Activated B cell treated with CpG ODN at 0.5 μM for 24 hours (primary cell): ENCODE measurements at regions not wholly inside any gene's neighbourhood (a gene's known extent, or its start where the extent isn't known, plus 50 kb on each side); places are given as distances from the start of the nearest gene placed in this dataset.

Source experiments
- ATAC-seq: fragments of 200-7000 bp; cut with Tn5 transposase; one replicate; pipeline ENCODE4 v1.10.0; 2021; ENCODE audit warnings: low read depth, mild to moderate bottlenecking, moderate library complexity
- CTCF ChIA-PET: fragments of 350-600 bp; sonication (Branson Sonifier 250); formaldehyde crosslinking; loops from one replicate; lab custom pipeline; 2021; ENCODE audit warnings: antibody characterized with exemption; lab: Charles Lee
- POLR2A ChIA-PET: fragments of 350-600 bp; sonication (Branson Sonifier 250); formaldehyde crosslinking; loops from one replicate; lab custom pipeline; 2021; ENCODE audit warnings: antibody characterized with exemption; lab: Charles Lee
- DNase-seq: peaks from one replicate; pipeline ENCODE4 v3.0.0; 2022
- H3K27ac Mint-ChIP-seq: one replicate; pipeline ENCODE4 v1.8.0; 2020; ENCODE audit warnings: mixed read lengths
- H3K27me3 Mint-ChIP-seq: one replicate; pipeline ENCODE4 v1.8.0; 2021; ENCODE audit warnings: mixed read lengths
- H3K36me3 Mint-ChIP-seq: one replicate; pipeline ENCODE4 v1.8.0; 2021; ENCODE audit warnings: low read depth, mixed read lengths
- H3K4me1 Mint-ChIP-seq: one replicate; pipeline ENCODE4 v1.8.0; 2021; ENCODE audit warnings: mixed read lengths
- H3K4me3 Mint-ChIP-seq: one replicate; pipeline ENCODE4 v1.8.0; 2020; ENCODE audit warnings: mild to moderate bottlenecking, mixed read lengths
- H3K9me3 Mint-ChIP-seq: one replicate; pipeline ENCODE4 v1.8.0; 2020; ENCODE audit warnings: mixed read lengths
- CTCF ChIP-seq: fragments of 200-600 bp; IDR thresholded peaks from one replicate; pipeline ENCODE4 v1.8.0; 2022; ENCODE audit warnings: antibody characterized with exemption, mild to moderate bottlenecking
- intact Hi-C: fragments of 100-400 bp; cut with micrococcal nuclease; formaldehyde crosslinking; loops from one replicate; pipeline ENCODE4 v1.15.1; 2024

- Mint-ChIP-seq H3K9me3 (no peaks in the 10 kb centered on the region), H3K27me3 (no peaks in the 10 kb centered on the region)
Observed at GRCh38 chr6:78500299-78501089, 366.9 kb upstream of the IRAK1BP1 start.

GRCh38 chr6:78502386-78502887 is 364.9 kb upstream of the IRAK1BP1 start:
- H3K27ac Mint-ChIP-seq, result no peak overlapping the region
- ChIA-PET CTCF (no interaction called here), POLR2A (no interaction called here)
- intact Hi-C loops, result no loop called here
- ATAC-seq, result no peak
- DNase-seq, result no peak
- no peaks in the 10 kb centered on the region for H3K36me3 Mint-ChIP-seq
- H3K9me3 Mint-ChIP-seq, result peaks cover 10% of the 10 kb centered on the region
- H3K4me3 Mint-ChIP-seq, result no peak overlapping the region
- no peaks in the 10 kb centered on the region for H3K27me3 Mint-ChIP-seq
- no peak for TF ChIP-seq CTCF
- H3K4me1 Mint-ChIP-seq, result no peaks in the 10 kb centered on the region

More at GRCh38 chr6:78500299-78501089, 366.9 kb upstream of the IRAK1BP1 start:
- no peak for TF ChIP-seq CTCF
- Mint-ChIP-seq H3K27ac (no peak overlapping the region), H3K4me3 (no peak overlapping the region), H3K4me1 (no peaks in the 10 kb centered on the region), H3K36me3 (no peaks in the 10 kb centered on the region)
- no peak for DNase-seq
- intact Hi-C loops, result no loop called here
- ChIA-PET CTCF (no interaction called here), POLR2A (no interaction called here)
- ATAC-seq, result no peak

- intact Hi-C loops, result no loop called here
- Mint-ChIP-seq H3K27me3 (no peaks in the 10 kb centered on the region), H3K4me1 (no peaks in the 10 kb centered on the region), H3K27ac (no peak overlapping the region), H3K9me3 (peaks cover 14% of the 10 kb centered on the region), H3K4me3 (no peak overlapping the region), H3K36me3 (no peaks in the 10 kb centered on the region)
- ChIA-PET CTCF (no interaction called here), POLR2A (no interaction called here)
- no peak for ATAC-seq
- no peak for DNase-seq
- TF ChIP-seq CTCF, result no peak
Observed at GRCh38 chr6:78505178-78505577, 362.2 kb upstream of the IRAK1BP1 start.

DNA sequence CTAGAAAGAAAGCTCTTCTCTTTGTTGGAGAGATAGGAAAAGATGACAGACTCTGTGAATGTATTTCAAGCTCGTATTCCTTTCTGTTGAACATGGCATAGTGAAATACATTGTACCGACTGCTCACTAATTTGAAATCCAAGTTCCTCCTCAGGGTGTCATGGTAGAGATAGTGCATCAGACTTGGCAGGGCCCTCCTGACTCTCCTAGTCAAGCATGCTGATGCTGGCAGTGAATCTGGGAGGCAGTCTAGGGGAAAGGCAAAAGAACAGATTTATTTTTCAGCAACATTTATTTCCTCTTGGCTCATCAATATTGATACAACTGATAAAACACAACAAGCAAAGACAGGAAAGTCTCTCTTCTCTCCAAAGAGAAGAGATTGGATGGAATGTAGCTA is 356.3 kb upstream of the IRAK1BP1 start:
- POLR2A ChIA-PET, result no interaction called here
- ATAC-seq, result no peak
- CTCF ChIA-PET, result no interaction called here

GRCh38 chr6:78513856-78514255 is 353.5 kb upstream of the IRAK1BP1 start:
- Mint-ChIP-seq H3K4me3 (no peak overlapping the region), H3K27ac (no peak overlapping the region), H3K36me3 (no peaks in the 10 kb centered on the region), H3K9me3 (no peaks in the 10 kb centered on the region), H3K4me1 (no peaks in the 10 kb centered on the region), H3K27me3 (no peaks in the 10 kb centered on the region)
- DNase-seq (no peak), ATAC-seq (no peak)
- POLR2A ChIA-PET, result no interaction called here
- TF ChIP-seq CTCF, result no peak
- CTCF ChIA-PET, result no interaction called here
- intact Hi-C loops, result no loop called here

More for the DNA sequence above, 356.3 kb upstream of the IRAK1BP1 start:
- Mint-ChIP-seq H3K27me3 (no peaks in the 10 kb centered on the region), H3K9me3 (peaks cover 14% of the 10 kb centered on the region), H3K4me1 (no peaks in the 10 kb centered on the region), H3K27ac (no peak overlapping the region), H3K4me3 (no peak overlapping the region), H3K36me3 (no peaks in the 10 kb centered on the region)
- no peak for DNase-seq
- no peak for TF ChIP-seq CTCF
- intact Hi-C loops, result no loop called here
